ENCODE measurements at regions not wholly inside any gene's neighbourhood (a gene's known extent, or its start where the extent isn't known, plus 50 kb on each side); places are given as distances from the start of the nearest gene placed in this dataset.

DNA sequence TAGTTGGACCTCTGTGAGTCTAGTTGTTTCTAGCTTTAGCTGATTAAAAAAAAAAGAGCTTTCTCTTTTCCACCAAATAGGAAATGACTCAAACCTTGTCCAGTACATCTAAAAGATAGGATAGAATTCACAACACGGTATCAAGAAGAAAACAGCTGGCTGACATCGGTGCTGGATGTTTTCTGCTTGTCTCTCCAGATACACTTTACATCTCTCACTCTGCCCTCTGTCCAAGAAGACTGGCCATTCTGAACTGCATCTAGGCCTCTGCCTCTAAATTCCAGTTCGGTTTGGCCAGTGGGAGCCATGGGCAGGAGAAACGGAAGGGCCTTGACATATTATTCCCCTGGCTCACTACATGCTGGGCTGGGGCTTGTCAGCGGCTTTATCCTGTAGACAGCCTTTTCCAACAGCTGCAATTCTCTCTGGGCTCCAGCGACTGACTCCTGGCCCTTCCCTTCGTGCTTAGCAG, 57.3 kb upstream of the SHISA3 start:
- Histone ChIP-seq H3K9me3 (ENCODE audit: insufficient read depth, low read depth, low read length) (no peaks in the 10 kb centered on the region), H3K9ac (ENCODE audit: low read depth, low read length) (no peak overlapping the region), H3K4me3 (ENCODE audit: low read length) (no peak overlapping the region), H3K27me3 (ENCODE audit: insufficient read depth, low read length) (no peaks in the 10 kb centered on the region), H3K36me3 (ENCODE audit: insufficient read depth, low read depth, low read length) (no peaks in the 10 kb centered on the region), H3K27ac (ENCODE audit: low read length) (no peak overlapping the region), H3K4me1 (ENCODE audit: insufficient read depth, low read length) (peaks cover 6% of the 10 kb centered on the region; the same call in 1 of the 2 replicates)

DNA sequence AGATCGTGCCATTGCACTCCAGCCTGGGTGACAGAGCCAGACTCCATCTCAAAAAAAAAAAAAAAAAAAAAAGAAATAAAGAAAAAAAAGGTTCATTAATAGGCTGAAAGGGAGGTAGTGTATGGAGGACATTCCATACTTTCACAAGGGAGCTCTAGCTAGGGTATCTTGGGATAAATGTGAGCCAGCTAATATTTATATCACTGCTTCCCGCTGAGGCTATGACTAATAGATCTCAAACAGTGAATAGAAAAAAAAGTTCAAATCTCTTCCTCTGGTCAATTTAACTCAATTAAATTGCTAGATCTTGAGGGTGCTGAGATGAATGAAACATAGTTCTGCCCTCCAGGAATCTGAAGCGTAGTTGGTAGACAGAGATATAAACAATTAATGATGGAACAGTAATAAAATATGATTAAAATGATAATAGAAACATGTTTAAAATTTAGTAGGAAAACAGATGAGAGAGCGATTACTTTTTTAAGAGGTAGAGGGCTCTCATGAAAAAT, 55.7 kb upstream of the SHISA3 start:
- Histone ChIP-seq H3K27me3 (ENCODE audit: insufficient read depth, low read length) (no peaks in the 10 kb centered on the region), H3K4me3 (ENCODE audit: low read length) (no peak overlapping the region), H3K36me3 (ENCODE audit: insufficient read depth, low read depth, low read length) (no peaks in the 10 kb centered on the region), H3K9me3 (ENCODE audit: insufficient read depth, low read depth, low read length) (no peaks in the 10 kb centered on the region), H3K4me1 (ENCODE audit: insufficient read depth, low read length) (peaks cover 6% of the 10 kb centered on the region; the same call in 1 of the 2 replicates), H3K9ac (ENCODE audit: low read depth, low read length) (no peak overlapping the region), H3K27ac (ENCODE audit: low read length) (no peak overlapping the region)

DNA sequence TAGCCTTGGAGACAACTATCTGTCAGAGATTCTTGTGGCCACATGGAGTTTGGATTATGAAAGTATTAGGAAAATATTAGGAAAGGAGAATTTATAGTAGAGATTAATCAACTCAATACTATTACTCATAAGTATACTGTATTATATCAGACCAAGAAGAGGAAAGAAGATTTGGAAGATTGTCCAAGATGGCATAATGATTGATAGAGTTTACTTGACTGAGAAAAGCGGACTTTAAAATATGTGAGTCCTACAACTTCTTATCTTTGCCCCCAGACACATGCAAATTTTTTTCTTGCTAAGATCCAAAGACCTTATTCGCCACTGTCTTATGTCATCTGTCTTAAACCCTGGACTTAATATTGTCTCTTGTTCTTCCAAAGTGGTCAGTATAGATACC, 54.8 kb upstream of the SHISA3 start:
- Histone ChIP-seq H3K27me3 (ENCODE audit: insufficient read depth, low read length) (no peaks in the 10 kb centered on the region), H3K9me3 (ENCODE audit: insufficient read depth, low read depth, low read length) (no peaks in the 10 kb centered on the region), H3K27ac (ENCODE audit: low read length) (no peak overlapping the region), H3K9ac (ENCODE audit: low read depth, low read length) (no peak overlapping the region), H3K36me3 (ENCODE audit: insufficient read depth, low read depth, low read length) (no peaks in the 10 kb centered on the region), H3K4me1 (ENCODE audit: insufficient read depth, low read length) (peaks cover 6% of the 10 kb centered on the region; the same call in 1 of the 2 replicates), H3K4me3 (ENCODE audit: low read length) (no peak overlapping the region)

DNA sequence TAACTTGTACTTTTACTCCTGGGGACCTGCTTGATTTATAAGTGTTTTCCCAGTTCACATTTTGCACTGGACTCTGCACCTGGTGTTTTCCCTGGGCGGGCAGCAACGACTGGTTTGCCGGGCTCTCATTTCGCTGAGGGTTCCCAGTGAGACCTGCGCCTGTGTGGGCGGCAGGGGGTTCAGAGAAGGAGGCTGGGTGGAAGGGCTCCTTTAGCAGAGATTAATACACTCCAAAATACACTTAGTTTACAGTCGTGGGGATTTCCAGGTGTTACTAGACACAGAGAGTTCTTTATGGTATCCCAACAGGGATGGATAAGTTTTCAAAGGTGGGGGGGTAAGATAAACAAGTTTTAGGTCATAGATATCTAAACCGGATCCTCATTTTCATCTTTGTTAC, 53.0 kb upstream of the SHISA3 start:
- no peak overlapping the region for H3K27ac ChIP-seq (ENCODE audit: low read length)
- no peak overlapping the region for H3K4me3 ChIP-seq (ENCODE audit: low read length)
- no peaks in the 10 kb centered on the region for H3K36me3 ChIP-seq (ENCODE audit: insufficient read depth, low read depth, low read length)

DNA sequence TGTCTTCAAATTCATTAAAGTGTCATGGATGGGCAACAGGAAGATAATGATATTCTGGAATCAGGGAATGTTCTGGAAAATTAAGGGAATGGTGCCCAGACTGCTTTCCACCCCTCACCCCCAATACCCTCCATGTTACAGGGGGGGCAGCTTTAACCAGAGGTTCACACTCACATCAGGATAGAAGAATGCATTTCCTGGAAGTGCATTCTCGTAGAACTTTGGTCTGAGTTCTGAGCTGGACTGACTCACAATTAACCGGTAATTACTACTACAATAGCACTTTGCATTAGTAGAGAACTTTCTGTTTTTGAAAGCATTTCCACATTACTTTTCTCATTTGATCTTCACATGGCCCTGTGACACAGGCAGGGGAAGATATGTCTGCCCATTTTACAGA, 52.5 kb upstream of the SHISA3 start:
- Histone ChIP-seq H3K4me1 (ENCODE audit: insufficient read depth, low read length) (no peaks in the 10 kb centered on the region; the same call in 1 of the 2 replicates), H3K9me3 (ENCODE audit: insufficient read depth, low read depth, low read length) (no peaks in the 10 kb centered on the region), H3K27me3 (ENCODE audit: insufficient read depth, low read length) (no peaks in the 10 kb centered on the region), H3K36me3 (ENCODE audit: insufficient read depth, low read depth, low read length) (no peaks in the 10 kb centered on the region), H3K4me3 (ENCODE audit: low read length) (no peak overlapping the region), H3K9ac (ENCODE audit: low read depth, low read length) (no peak overlapping the region), H3K27ac (ENCODE audit: low read length) (no peak overlapping the region)

More for the DNA sequence above, 53.0 kb upstream of the SHISA3 start:
- no peaks in the 10 kb centered on the region for H3K9me3 ChIP-seq (ENCODE audit: insufficient read depth, low read depth, low read length)
- H3K27me3 ChIP-seq (ENCODE audit: insufficient read depth, low read length), result no peaks in the 10 kb centered on the region
- H3K9ac ChIP-seq (ENCODE audit: low read depth, low read length), result no peak overlapping the region
- peaks cover 4% of the 10 kb centered on the region; the same call in 1 of the 2 replicates for H3K4me1 ChIP-seq (ENCODE audit: insufficient read depth, low read length)

DNA sequence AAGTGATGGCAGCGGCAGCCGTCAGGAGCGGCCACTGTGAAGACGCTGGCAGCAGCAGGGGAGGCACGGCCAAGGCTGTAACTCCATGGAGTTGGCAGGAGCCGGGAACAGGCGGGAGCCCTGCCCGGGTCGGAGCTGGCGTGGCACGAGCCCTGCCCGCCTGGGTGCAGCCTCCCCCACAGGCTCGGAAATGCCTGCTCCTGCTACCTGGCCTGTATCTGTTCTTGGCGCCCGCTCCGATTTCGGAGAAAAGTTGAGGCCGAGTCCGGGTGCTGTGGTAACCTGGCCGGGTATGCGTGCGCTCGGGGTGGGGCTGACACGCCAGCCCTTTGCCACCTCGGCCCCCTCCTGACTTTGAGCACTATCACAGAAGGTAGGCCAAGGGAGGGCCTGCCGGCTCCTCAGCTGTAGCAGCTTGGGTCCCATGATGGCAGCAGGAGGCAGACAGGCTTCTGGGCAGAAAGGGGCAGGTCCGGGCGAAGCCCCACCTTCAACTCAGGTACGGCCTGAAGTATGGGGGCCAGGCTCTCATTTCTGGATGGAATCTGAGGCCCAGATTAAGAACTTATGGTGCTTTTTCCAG, 51.2 kb upstream of the SHISA3 start:
- no peaks in the 10 kb centered on the region; the same call in 1 of the 2 replicates for H3K4me1 ChIP-seq (ENCODE audit: insufficient read depth, low read length)

DNA sequence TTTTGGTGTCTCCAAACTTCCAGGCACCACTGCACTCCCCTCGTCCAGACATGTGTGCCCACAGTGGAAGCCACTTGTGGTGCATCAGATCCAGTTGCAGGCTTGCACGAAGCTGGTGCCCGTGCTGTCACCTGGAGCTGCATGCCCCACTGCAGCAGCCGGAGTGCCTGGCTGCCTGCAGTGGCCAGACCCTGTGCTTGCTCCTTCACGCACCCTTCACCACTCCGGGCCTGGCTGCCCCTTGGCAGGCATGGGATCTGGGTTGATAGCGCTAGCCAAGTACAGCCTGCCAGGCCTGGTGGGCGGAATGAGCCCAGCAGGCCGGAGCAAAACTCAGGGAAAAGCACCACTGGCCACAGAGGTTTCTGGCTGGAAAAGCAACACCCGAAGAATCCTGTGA, 50.2 kb upstream of the SHISA3 start:
- no peak overlapping the region for H3K9ac ChIP-seq (ENCODE audit: low read depth, low read length)
- H3K9me3 ChIP-seq (ENCODE audit: insufficient read depth, low read depth, low read length), result no peaks in the 10 kb centered on the region
- no peak overlapping the region for H3K27ac ChIP-seq (ENCODE audit: low read length)
- H3K4me1 ChIP-seq (ENCODE audit: insufficient read depth, low read length), result no peaks in the 10 kb centered on the region; the same call in 1 of the 2 replicates
- no peaks in the 10 kb centered on the region for H3K36me3 ChIP-seq (ENCODE audit: insufficient read depth, low read depth, low read length)
- no peaks in the 10 kb centered on the region for H3K27me3 ChIP-seq (ENCODE audit: insufficient read depth, low read length)
- H3K4me3 ChIP-seq (ENCODE audit: low read length), result no peak overlapping the region

More for the DNA sequence above, 51.2 kb upstream of the SHISA3 start:
- no peaks in the 10 kb centered on the region for H3K36me3 ChIP-seq (ENCODE audit: insufficient read depth, low read depth, low read length)
- H3K4me3 ChIP-seq (ENCODE audit: low read length), result no peak overlapping the region
- H3K27me3 ChIP-seq (ENCODE audit: insufficient read depth, low read length), result no peaks in the 10 kb centered on the region
- no peaks in the 10 kb centered on the region for H3K9me3 ChIP-seq (ENCODE audit: insufficient read depth, low read depth, low read length)
- no peak overlapping the region for H3K27ac ChIP-seq (ENCODE audit: low read length)
- H3K9ac ChIP-seq (ENCODE audit: low read depth, low read length), result no peak overlapping the region
